Natural killer cell (primary cell): ENCODE measurements at regions not wholly inside any gene's neighbourhood (a gene's known extent, or its start where the extent isn't known, plus 50 kb on each side); places are given as distances from the start of the nearest gene placed in this dataset.

ENCODE experiments used
- ATAC-seq, 3 donors: fragments of 150-1000 bp in 2 of 3; fragments of 200-7000 bp in 1 of 3; cut with Tn5 transposase; 1 replicate in 1 of 3; 2 replicates in 2 of 3; pipeline ENCODE4 v1.10.0; 2021; ENCODE audit warnings: mild to moderate bottlenecking in 2 of 3, moderate library complexity in 2 of 3
- DNase-seq, 2 donors: peaks; one replicate each; pipeline versions ENCODE4 v3.0.0 to v3.0.0-alpha.2; 2013 to 2021; ENCODE audit warnings: mixed read lengths in 1 of 2
- H3K27ac ChIP-seq: one replicate; pipeline ENCODE4 v1.5.1; 2013; ENCODE audit warnings: mild to moderate bottlenecking, low read length
- H3K27me3 ChIP-seq: one replicate; pipeline ENCODE4 v1.6.1; 2013; ENCODE audit warnings: low read length; ENCODE audit not compliant: control insufficient read depth, insufficient read depth
- H3K36me3 ChIP-seq: one replicate; pipeline ENCODE4 v1.6.1; 2013; ENCODE audit warnings: low read length; ENCODE audit not compliant: control insufficient read depth, insufficient read depth
- H3K4me1 ChIP-seq: one replicate; pipeline ENCODE4 v1.6.1; 2013; ENCODE audit warnings: low read length; ENCODE audit not compliant: control insufficient read depth, insufficient read depth
- H3K4me3 ChIP-seq: one replicate; pipeline ENCODE4 v1.5.1; 2013; ENCODE audit warnings: low read length
- H3K9me3 ChIP-seq: one replicate; pipeline ENCODE4 v1.6.1; 2013; ENCODE audit warnings: low read length; ENCODE audit not compliant: control insufficient read depth, insufficient read depth
- H3K27ac Mint-ChIP-seq, 2 donors: one replicate each; pipeline ENCODE4 v1.8.0; 2022; ENCODE audit warnings: mild to moderate bottlenecking in 2 of 2, mixed read lengths in 2 of 2, moderate library complexity in 1 of 2
- H3K27me3 Mint-ChIP-seq, 2 donors: one replicate each; pipeline ENCODE4 v1.8.0; 2022; ENCODE audit warnings: low read depth in 2 of 2, mixed read lengths in 2 of 2
- H3K36me3 Mint-ChIP-seq: one replicate; pipeline ENCODE4 v1.8.0; 2022; ENCODE audit warnings: mixed read lengths
- H3K4me1 Mint-ChIP-seq, 2 donors: one replicate each; pipeline ENCODE4 v1.8.0; 2022; ENCODE audit warnings: mixed read lengths in 2 of 2
- H3K4me3 Mint-ChIP-seq: one replicate; pipeline ENCODE4 v1.8.0; 2022; ENCODE audit warnings: mild to moderate bottlenecking, moderate library complexity, mixed read lengths
- H3K9me3 Mint-ChIP-seq, 2 donors: one replicate each; pipeline ENCODE4 v1.8.0; 2022; ENCODE audit warnings: mixed read lengths in 2 of 2
- CTCF ChIP-seq: fragments of 200-600 bp; IDR thresholded peaks from one replicate; pipeline ENCODE4 v1.8.0; 2022; ENCODE audit warnings: antibody characterized with exemption
- WGBS: methylation state at CpG from one replicate; pipeline ENCODE4 v1.1.7; 2013; ENCODE audit warnings: missing lambda C conversion rate; ENCODE audit not compliant: insufficient coverage; 5-methylcytosine and 5-hydroxymethylcytosine counted together
- intact Hi-C: fragments of 100-400 bp; cut with micrococcal nuclease; formaldehyde crosslinking; loops from one replicate; pipeline ENCODE4 v1.14.2; 2022

DNA sequence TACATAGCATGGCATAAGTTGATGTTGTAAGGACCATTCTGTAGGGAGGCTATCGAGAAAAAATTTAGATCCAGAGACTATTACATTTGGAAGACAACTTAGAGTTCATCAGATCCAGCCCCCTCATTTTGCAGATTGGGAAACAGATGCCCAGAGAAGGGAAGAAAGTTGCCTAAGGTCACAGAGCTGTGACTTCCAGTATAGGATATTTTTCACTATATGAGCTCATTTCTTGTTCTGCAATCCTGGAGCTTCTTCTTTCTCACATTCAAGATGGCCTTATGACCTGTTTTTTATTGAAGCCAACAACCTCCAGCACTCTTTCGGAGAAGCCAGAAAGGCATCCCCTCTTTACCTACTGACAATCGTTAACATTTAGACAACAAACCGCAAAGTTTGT lies 421.8 kb upstream of the PLXNA2 start:
- no peaks in the 10 kb centered on the region for H3K9me3 ChIP-seq
- Mint-ChIP-seq H3K36me3 (no peaks in the 10 kb centered on the region), H3K4me1 (no peaks in the 10 kb centered on the region), H3K27me3 (no peaks in the 10 kb centered on the region), H3K27ac (no peak overlapping the region), H3K9me3 (peaks cover 0 to 2% of the 10 kb centered on the region in 2 donors), H3K4me3 (no peak overlapping the region)
- no peak for DNase-seq
- no peak overlapping the region for H3K27ac ChIP-seq
- no peaks in the 10 kb centered on the region for H3K4me1 ChIP-seq
- 93% methylated on average over 3 of the region's 4 CpGs for WGBS
- no peak for ATAC-seq
- H3K36me3 ChIP-seq: no peaks in the 10 kb centered on the region
- H3K4me3 ChIP-seq: no peak overlapping the region
- intact Hi-C loops: no loop called here
- no peaks in the 10 kb centered on the region for H3K27me3 ChIP-seq
- no peak for TF ChIP-seq CTCF

- Histone ChIP-seq H3K27ac (no peak overlapping the region), H3K4me3 (no peak overlapping the region), H3K36me3 (no peaks in the 10 kb centered on the region), H3K27me3 (no peaks in the 10 kb centered on the region), H3K9me3 (no peaks in the 10 kb centered on the region), H3K4me1 (no peaks in the 10 kb centered on the region)
- Mint-ChIP-seq H3K4me3 (no peak overlapping the region), H3K4me1 (no peaks in the 10 kb centered on the region), H3K9me3 (no peaks in the 10 kb centered on the region), H3K27ac (no peak overlapping the region), H3K36me3 (no peaks in the 10 kb centered on the region), H3K27me3 (no peaks in the 10 kb centered on the region)
- intact Hi-C loops: no loop called here
- TF ChIP-seq CTCF: no peak
- DNase-seq: no peak
- WGBS: 50% methylated on average over 1 of the region's 1 CpG
- no peak for ATAC-seq
Observed at GRCh38 chr1:208668991-208669390, 424.8 kb upstream of the PLXNA2 start.

DNA sequence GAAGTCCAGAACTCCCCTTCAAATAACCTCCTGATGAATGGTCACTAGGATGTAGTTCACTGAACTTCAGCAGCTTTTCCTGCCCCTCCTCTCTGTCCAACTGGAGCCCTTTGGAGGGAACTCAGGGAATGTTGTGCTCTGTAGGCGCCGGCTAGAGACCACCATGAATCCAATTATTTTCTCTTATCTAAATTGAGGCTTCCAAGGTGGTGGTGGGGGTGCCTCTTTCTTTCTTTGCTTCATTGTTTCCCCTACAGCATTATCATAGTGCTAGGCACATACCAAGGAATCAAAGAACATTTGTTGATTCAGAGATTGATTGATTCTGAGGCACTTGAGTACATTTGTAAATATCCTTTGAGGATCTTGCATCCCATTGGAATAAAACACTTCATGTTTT lies 426.6 kb upstream of the PLXNA2 start:
- H3K27me3 ChIP-seq: no peaks in the 10 kb centered on the region
- no peak overlapping the region for H3K27ac ChIP-seq
- Mint-ChIP-seq H3K27ac (no peak overlapping the region), H3K4me1 (no peaks in the 10 kb centered on the region), H3K4me3 (no peak overlapping the region), H3K27me3 (no peaks in the 10 kb centered on the region), H3K36me3 (no peaks in the 10 kb centered on the region), H3K9me3 (peaks cover 0 to 2% of the 10 kb centered on the region in 2 donors)
- no peaks in the 10 kb centered on the region for H3K4me1 ChIP-seq
- DNase-seq (no peak), ATAC-seq (no peak)
- intact Hi-C loops: no loop called here
- no CpG with 5 or more reads among the region's 2 CpGs for WGBS
- TF ChIP-seq CTCF: no peak
- H3K4me3 ChIP-seq: no peak overlapping the region
- no peaks in the 10 kb centered on the region for H3K9me3 ChIP-seq
- H3K36me3 ChIP-seq: no peaks in the 10 kb centered on the region

DNA sequence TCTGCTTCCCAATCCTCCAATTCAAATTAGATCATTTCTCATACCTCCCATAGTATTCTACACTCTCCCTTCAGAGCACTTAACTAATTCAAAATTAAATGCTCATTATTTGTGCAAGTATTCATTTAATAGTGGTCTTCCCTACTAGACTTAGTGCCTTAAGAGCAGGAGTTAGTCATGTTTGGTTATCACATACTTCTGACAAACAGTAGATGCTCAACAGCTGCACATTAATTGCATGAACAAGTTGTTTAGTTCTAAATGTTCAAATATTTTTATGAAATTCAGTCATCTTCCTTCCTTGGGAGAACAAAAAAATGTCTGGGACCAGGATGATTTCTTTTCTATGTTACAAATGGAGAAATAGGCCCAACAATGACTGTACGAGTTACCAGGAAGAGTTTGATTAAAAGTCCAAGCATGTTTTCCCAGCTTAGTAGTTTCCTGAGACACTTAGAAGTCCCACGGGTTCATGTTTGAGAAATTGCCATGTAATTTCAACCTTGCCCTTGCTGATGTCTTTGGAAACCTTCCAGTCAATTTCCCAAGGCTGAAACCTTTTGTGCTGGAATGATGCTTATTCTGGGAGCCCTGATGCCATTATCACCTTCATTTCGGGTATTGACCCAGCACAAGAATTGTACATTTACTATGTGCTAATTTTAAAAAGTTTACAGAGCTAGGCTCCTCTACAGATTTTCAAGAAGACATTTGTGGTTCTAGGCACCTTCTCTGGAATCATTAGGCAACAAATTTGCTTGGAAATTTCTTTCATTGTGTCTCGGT lies 437.9 kb upstream of the PLXNA2 start:
- Histone ChIP-seq H3K9me3 (no peaks in the 10 kb centered on the region), H3K27ac (no peak overlapping the region), H3K4me3 (no peak overlapping the region), H3K36me3 (no peaks in the 10 kb centered on the region), H3K4me1 (no peaks in the 10 kb centered on the region), H3K27me3 (no peaks in the 10 kb centered on the region)
- DNase-seq (no peak), ATAC-seq (no peak)
- intact Hi-C loops: no loop called here
- no peaks in the 10 kb centered on the region for H3K36me3 Mint-ChIP-seq
- no peak for TF ChIP-seq CTCF
- no peak overlapping the region for H3K4me3 Mint-ChIP-seq
- H3K27me3 Mint-ChIP-seq: no peaks in the 10 kb centered on the region
- peaks cover 2 to 3% of the 10 kb centered on the region in 2 donors for H3K9me3 Mint-ChIP-seq
- 52% methylated on average over 4 of the region's 4 CpGs for WGBS
- no peaks in the 10 kb centered on the region for H3K4me1 Mint-ChIP-seq
- H3K27ac Mint-ChIP-seq: no peak overlapping the region
